ENCODE measurements at regions not wholly inside any gene's neighbourhood (a gene's known extent, or its start where the extent isn't known, plus 50 kb on each side); places are given as distances from the start of the nearest gene placed in this dataset.

GRCh38 chr22:22769434-22770279 is 118.0 kb upstream of the IGLL5 start:
- CTCF ChIA-PET = interaction anchor here (0.5 to 2.4 kb wide), 12 partner anchors 13 to 1381 kb away, joined by 3 to 26 read pairs (median 4); no protein-coding TSS in a partner anchor
- H3K27me3 Mint-ChIP-seq = peaks cover 10 to 16% of the 10 kb centered on the region in 2 donors
- POLR2A ChIA-PET = no interaction called here

GRCh38 chr22:22770280-22770871 is 117.2 kb upstream of the IGLL5 start:
- Mint-ChIP-seq H3K4me3 (no peak overlapping the region), H3K4me1 (peaks cover 6 to 15% (median 8%) of the 10 kb centered on the region in 3 donors), H3K9me3 (no peaks in the 10 kb centered on the region), H3K27ac (peak overlapping the region; percentile 29 to 48), H3K27me3 (peaks cover 8 to 16% of the 10 kb centered on the region in 2 donors), H3K36me3 (no peaks in the 10 kb centered on the region)
- ChIA-PET POLR2A (no interaction called here), CTCF (interaction anchor here (0.6 to 2.4 kb wide), 11 partner anchors 9 to 947 kb away, joined by 3 to 26 read pairs (median 5); no protein-coding TSS in a partner anchor)
- WGBS (ENCODE audit: insufficient coverage) = 73% methylated on average over 4 of the region's 4 CpGs
- H3K36me3 ChIP-seq (ENCODE audit: control insufficient read depth in 2 of 2, extremely low read depth in 1 of 2, insufficient read depth in 1 of 2, low read length in 1 of 2) = peaks cover 0 to 2% of the 10 kb centered on the region in 2 donors
- no peak overlapping the region for H3K27ac ChIP-seq (ENCODE audit: low read length)
- no peaks in the 10 kb centered on the region for H3K27me3 ChIP-seq (replicated peaks in 1 of 2; ENCODE audit: control insufficient read depth in 2 of 2, extremely low read depth in 1 of 2, insufficient read depth in 2 of 2, low read length in 1 of 2)
- DNase-seq (peak in 22 of 35 experiments; percentile 11 to 67 (median 34)), ATAC-seq (replicated peaks in 1 of 4) (peak; percentile 36 to 55 (median 44))
- H3K4me3 ChIP-seq (ENCODE audit: control insufficient read depth in 1 of 2, extremely low read depth in 1 of 2, low read length in 1 of 2) = no peak overlapping the region
- no peaks in the 10 kb centered on the region for H3K9me3 ChIP-seq
- peaks cover 0 to 65% of the 10 kb centered on the region in 2 experiments for H3K4me1 ChIP-seq (ENCODE audit: control insufficient read depth in 1 of 2, extremely low read depth in 1 of 2, insufficient read depth in 2 of 2, low read length in 2 of 2)

More at GRCh38 chr22:22769434-22770279, 118.0 kb upstream of the IGLL5 start:
- no peak for ATAC-seq (replicated peaks in 1 of 4)
- no peak for DNase-seq
- Mint-ChIP-seq H3K9me3 (no peaks in the 10 kb centered on the region), H3K36me3 (no peaks in the 10 kb centered on the region), H3K4me3 (no peak overlapping the region), H3K27ac (peak overlapping the region in 1 of 2 donors; percentile 34), H3K4me1 (peaks cover 3 to 12% (median 6%) of the 10 kb centered on the region in 3 donors)
- WGBS (ENCODE audit: insufficient coverage) = no CpG with 5 or more reads among the region's 4 CpGs
- Histone ChIP-seq H3K4me3 (ENCODE audit: control insufficient read depth in 1 of 2, extremely low read depth in 1 of 2, low read length in 1 of 2) (no peak overlapping the region), H3K4me1 (ENCODE audit: control insufficient read depth in 1 of 2, extremely low read depth in 1 of 2, insufficient read depth in 2 of 2, low read length in 2 of 2) (peaks cover 0 to 58% of the 10 kb centered on the region in 2 experiments), H3K9me3 (no peaks in the 10 kb centered on the region), H3K36me3 (ENCODE audit: control insufficient read depth in 2 of 2, extremely low read depth in 1 of 2, insufficient read depth in 1 of 2, low read length in 1 of 2) (peaks cover 0 to 2% of the 10 kb centered on the region in 2 donors), H3K27ac (ENCODE audit: low read length) (no peak overlapping the region), H3K27me3 (replicated peaks in 1 of 2; ENCODE audit: control insufficient read depth in 2 of 2, extremely low read depth in 1 of 2, insufficient read depth in 2 of 2, low read length in 1 of 2) (no peaks in the 10 kb centered on the region)

GRCh38 chr22:22770881-22771280 is 116.7 kb upstream of the IGLL5 start:
- Histone ChIP-seq H3K27ac (ENCODE audit: low read length) (no peak overlapping the region), H3K27me3 (replicated peaks in 1 of 2; ENCODE audit: control insufficient read depth in 2 of 2, extremely low read depth in 1 of 2, insufficient read depth in 2 of 2, low read length in 1 of 2) (no peaks in the 10 kb centered on the region), H3K4me3 (ENCODE audit: control insufficient read depth in 1 of 2, extremely low read depth in 1 of 2, low read length in 1 of 2) (no peak overlapping the region), H3K36me3 (ENCODE audit: control insufficient read depth in 2 of 2, extremely low read depth in 1 of 2, insufficient read depth in 1 of 2, low read length in 1 of 2) (peaks cover 0 to 2% of the 10 kb centered on the region in 2 donors), H3K4me1 (ENCODE audit: control insufficient read depth in 1 of 2, extremely low read depth in 1 of 2, insufficient read depth in 2 of 2, low read length in 2 of 2) (peaks cover 0 to 67% of the 10 kb centered on the region in 2 experiments), H3K9me3 (no peaks in the 10 kb centered on the region)
- H3K27me3 Mint-ChIP-seq = peaks cover 8 to 16% of the 10 kb centered on the region in 2 donors
- DNase-seq = no peak
- no peak for ATAC-seq (replicated peaks in 1 of 4)
- no peaks in the 10 kb centered on the region for H3K36me3 Mint-ChIP-seq
- peak overlapping the region in 1 of 2 donors; percentile 40 for H3K27ac Mint-ChIP-seq
- H3K4me3 Mint-ChIP-seq = no peak overlapping the region
- peaks cover 6 to 15% (median 8%) of the 10 kb centered on the region in 3 donors for H3K4me1 Mint-ChIP-seq
- ChIA-PET CTCF (interaction anchor here in 1 of 2 donors (0.6 to 2.4 kb wide), 9 partner anchors 9 to 947 kb away, joined by 3 to 26 read pairs (median 7); no protein-coding TSS in a partner anchor), POLR2A (no interaction called here)
- H3K9me3 Mint-ChIP-seq = no peaks in the 10 kb centered on the region

- peaks cover 8 to 12% of the 10 kb centered on the region in 2 donors for H3K27me3 Mint-ChIP-seq
- H3K36me3 ChIP-seq (ENCODE audit: control insufficient read depth in 2 of 2, extremely low read depth in 1 of 2, insufficient read depth in 1 of 2, low read length in 1 of 2) = peaks cover 0 to 2% of the 10 kb centered on the region in 2 donors
- no peaks in the 10 kb centered on the region for H3K36me3 Mint-ChIP-seq
- H3K27ac ChIP-seq (ENCODE audit: low read length) = no peak overlapping the region
- ChIA-PET CTCF (interaction anchor here (0.6 to 1.5 kb wide), 4 partner anchors 20 to 112 kb away, joined by 3 to 5 read pairs (median 4); no protein-coding TSS in a partner anchor), POLR2A (no interaction called here)
- H3K9me3 Mint-ChIP-seq = no peaks in the 10 kb centered on the region
- H3K4me1 Mint-ChIP-seq = peaks cover 6 to 15% (median 8%) of the 10 kb centered on the region in 3 donors
- no peak overlapping the region for H3K4me3 Mint-ChIP-seq
- no peaks in the 10 kb centered on the region for H3K27me3 ChIP-seq (replicated peaks in 1 of 2; ENCODE audit: control insufficient read depth in 2 of 2, extremely low read depth in 1 of 2, insufficient read depth in 2 of 2, low read length in 1 of 2)
- H3K4me3 ChIP-seq (ENCODE audit: control insufficient read depth in 1 of 2, extremely low read depth in 1 of 2, low read length in 1 of 2) = no peak overlapping the region
- no peaks in the 10 kb centered on the region for H3K9me3 ChIP-seq
- peaks cover 0 to 67% of the 10 kb centered on the region in 2 experiments for H3K4me1 ChIP-seq (ENCODE audit: control insufficient read depth in 1 of 2, extremely low read depth in 1 of 2, insufficient read depth in 2 of 2, low read length in 2 of 2)
- DNase-seq (no peak), ATAC-seq (replicated peaks in 1 of 4) (no peak)
- H3K27ac Mint-ChIP-seq = peak overlapping the region in 1 of 2 donors; percentile 4
- WGBS (ENCODE audit: insufficient coverage) = 75% methylated on average over 2 of the region's 4 CpGs
Observed at GRCh38 chr22:22771696-22772377, 115.8 kb upstream of the IGLL5 start.

GRCh38 chr22:22772396-22772795 is 115.2 kb upstream of the IGLL5 start:
- Mint-ChIP-seq H3K27ac (peak overlapping the region in 1 of 2 donors; percentile 4), H3K4me1 (peaks cover 6 to 15% (median 8%) of the 10 kb centered on the region in 3 donors), H3K27me3 (peaks cover 9 to 12% of the 10 kb centered on the region in 2 donors), H3K9me3 (no peaks in the 10 kb centered on the region), H3K4me3 (no peak overlapping the region), H3K36me3 (no peaks in the 10 kb centered on the region)
- no CpG with 5 or more reads among the region's 9 CpGs for WGBS (ENCODE audit: insufficient coverage)
- Histone ChIP-seq H3K27me3 (replicated peaks in 1 of 2; ENCODE audit: control insufficient read depth in 2 of 2, extremely low read depth in 1 of 2, insufficient read depth in 2 of 2, low read length in 1 of 2) (no peaks in the 10 kb centered on the region), H3K4me1 (ENCODE audit: control insufficient read depth in 1 of 2, extremely low read depth in 1 of 2, insufficient read depth in 2 of 2, low read length in 2 of 2) (peaks cover 0 to 61% of the 10 kb centered on the region in 2 experiments), H3K4me3 (ENCODE audit: control insufficient read depth in 1 of 2, extremely low read depth in 1 of 2, low read length in 1 of 2) (no peak overlapping the region), H3K9me3 (no peaks in the 10 kb centered on the region), H3K27ac (ENCODE audit: low read length) (no peak overlapping the region), H3K36me3 (ENCODE audit: control insufficient read depth in 2 of 2, extremely low read depth in 1 of 2, insufficient read depth in 1 of 2, low read length in 1 of 2) (peaks cover 0 to 2% of the 10 kb centered on the region in 2 donors)
- CTCF ChIA-PET = interaction anchor here (0.6 to 1.5 kb wide), 4 partner anchors 21 to 112 kb away, joined by 3 to 5 read pairs (median 4); no protein-coding TSS in a partner anchor
- no peak for DNase-seq
- ATAC-seq (replicated peaks in 1 of 4) = no peak
- POLR2A ChIA-PET = no interaction called here

GRCh38 chr22:22772883-22773282 is 114.7 kb upstream of the IGLL5 start:
- H3K9me3 Mint-ChIP-seq = no peaks in the 10 kb centered on the region
- H3K27ac ChIP-seq (ENCODE audit: low read length) = no peak overlapping the region
- peaks cover 0 to 59% of the 10 kb centered on the region in 2 experiments for H3K4me1 ChIP-seq (ENCODE audit: control insufficient read depth in 1 of 2, extremely low read depth in 1 of 2, insufficient read depth in 2 of 2, low read length in 2 of 2)
- peaks cover 6 to 15% (median 8%) of the 10 kb centered on the region in 3 donors for H3K4me1 Mint-ChIP-seq
- DNase-seq = no peak
- no peaks in the 10 kb centered on the region for H3K36me3 Mint-ChIP-seq
- H3K27me3 ChIP-seq (replicated peaks in 1 of 2; ENCODE audit: control insufficient read depth in 2 of 2, extremely low read depth in 1 of 2, insufficient read depth in 2 of 2, low read length in 1 of 2) = no peaks in the 10 kb centered on the region
- peaks cover 11 to 12% of the 10 kb centered on the region in 2 donors for H3K27me3 Mint-ChIP-seq
- no peak overlapping the region for H3K4me3 ChIP-seq (ENCODE audit: control insufficient read depth in 1 of 2, extremely low read depth in 1 of 2, low read length in 1 of 2)
- WGBS (ENCODE audit: insufficient coverage) = 100% methylated on average over 1 of the region's 2 CpGs
- H3K4me3 Mint-ChIP-seq = no peak overlapping the region
- H3K27ac Mint-ChIP-seq = peak overlapping the region in 1 of 2 donors; percentile 2
- ChIA-PET POLR2A (no interaction called here), CTCF (interaction anchor here in 1 of 2 donors (1.5 kb wide), 1 partner anchor 111 kb away, joined by 3 read pairs; no protein-coding TSS in a partner anchor)
- H3K36me3 ChIP-seq (ENCODE audit: control insufficient read depth in 2 of 2, extremely low read depth in 1 of 2, insufficient read depth in 1 of 2, low read length in 1 of 2) = peaks cover 0 to 2% of the 10 kb centered on the region in 2 donors
- no peak for ATAC-seq (replicated peaks in 1 of 4)
- H3K9me3 ChIP-seq = no peaks in the 10 kb centered on the region
